ENCODE measurements at regions not wholly inside any gene's neighbourhood (a gene's known extent, or its start where the extent isn't known, plus 50 kb on each side); places are given as distances from the start of the nearest gene placed in this dataset.

GRCh38 chr2:103873716-103874351 is 980.1 kb upstream of the POU3F3 start:
- no peak overlapping the region for H4K91ac ChIP-seq (ENCODE audit: insufficient read length, low read depth, low read length)
- H3K23ac ChIP-seq (ENCODE audit: insufficient read length, low read depth, low read length) = no peak overlapping the region
- H2BK120ac ChIP-seq (ENCODE audit: low read depth, low read length, poor library complexity, severe bottlenecking) = no peak overlapping the region
- H3K79me1 ChIP-seq (ENCODE audit: insufficient read depth, low read depth, low read length, poor library complexity, severe bottlenecking) = no peaks in the 10 kb centered on the region
- H3K79me2 ChIP-seq (ENCODE audit: insufficient read depth, low read length) = no peaks in the 10 kb centered on the region
- no peaks in the 10 kb centered on the region for H3K9me3 ChIP-seq (ENCODE audit: control insufficient read depth, low read depth, low read length)
- H4K20me1 ChIP-seq (ENCODE audit: control insufficient read depth, insufficient read depth, insufficient read length) = no peaks in the 10 kb centered on the region
- no peak overlapping the region for H4K8ac ChIP-seq (replicated peaks; ENCODE audit: insufficient read length, low read depth, low read length)
- H3K27me3 ChIP-seq (ENCODE audit: insufficient read depth, low read length) = no peaks in the 10 kb centered on the region
- H2BK15ac ChIP-seq (ENCODE audit: low read depth, low read length) = no peak overlapping the region
- H2BK12ac ChIP-seq (ENCODE audit: insufficient read length, low read depth, low read length) = no peak overlapping the region
- no peak overlapping the region for H2BK5ac ChIP-seq (ENCODE audit: insufficient read length, low read length)
- H3K27ac ChIP-seq (ENCODE audit: insufficient read length, low read depth, low read length) = no peak overlapping the region
- no peak overlapping the region for H3K14ac ChIP-seq (ENCODE audit: insufficient read depth, low read length)
- no peak overlapping the region for H3T11ph ChIP-seq (ENCODE audit: low read length)
- no peak overlapping the region for H3K56ac ChIP-seq (ENCODE audit: insufficient read length, low read depth, low read length)
- no peak overlapping the region for H4K5ac ChIP-seq (ENCODE audit: insufficient read length, low read depth, low read length)
- H3K4ac ChIP-seq (ENCODE audit: low read depth, low read length) = no peak overlapping the region
- Mint-ChIP-seq H3K4me1 (peaks cover 25 to 28% of the 10 kb centered on the region in 2 experiments), H3K27ac (no peak overlapping the region), H3K4me3 (no peak overlapping the region), H3K9me3 (no peaks in the 10 kb centered on the region), H3K36me3 (ENCODE audit: insufficient read depth in 1 of 3, low read depth in 3 of 3) (no peaks in the 10 kb centered on the region), H3K27me3 (ENCODE audit: low read depth) (no peaks in the 10 kb centered on the region)
- no peak for DNase-seq
- no peak for TF ChIP-seq CTCF (conservative IDR thresholded peaks at IDR 0.05)
- H2BK20ac ChIP-seq (ENCODE audit: low read depth, low read length, poor library complexity, severe bottlenecking) = no peak overlapping the region
- no peak overlapping the region for H3K4me2 ChIP-seq (ENCODE audit: insufficient read depth, insufficient read length, low read length)
- H3K4me1 ChIP-seq (ENCODE audit: insufficient read depth, low read length) = peaks cover 7% of the 10 kb centered on the region; the same call in 1 of the 2 replicates
- no CpG with 5 or more reads among the region's 10 CpGs for WGBS (ENCODE audit: extremely low coverage, insufficient read length, low lambda C conversion rate)
- no peak overlapping the region for H2AFZ ChIP-seq (ENCODE audit: low read length)
- H3K18ac ChIP-seq (ENCODE audit: insufficient read length, low read depth, low read length) = no peak overlapping the region
- no peaks in the 10 kb centered on the region for H3K23me2 ChIP-seq (ENCODE audit: insufficient read length, low read depth, low read length, poor library complexity, severe bottlenecking)
- no peak overlapping the region for H2AK5ac ChIP-seq (ENCODE audit: insufficient read length, low read length)
- H3K9ac ChIP-seq (ENCODE audit: extremely low read depth, insufficient read length, low read length) = no peak overlapping the region

Measured in H9 (cell line).